GM19025 (cell line): ENCODE measurements at regions not wholly inside any gene's neighbourhood (a gene's known extent, or its start where the extent isn't known, plus 50 kb on each side); places are given as distances from the start of the nearest gene placed in this dataset.

ENCODE experiments used
- ATAC-seq: cut with Tn5 transposase; IDR thresholded peaks from one replicate; pipeline ENCODE4 v1.9.1; 2021; ENCODE audit warnings: mild to moderate bottlenecking, low read depth, moderate library complexity; ENCODE audit not compliant: unreplicated experiment

- ATAC-seq: no peak
These were observed 845.3 kb downstream of the BRD1 start for GRCh38 chr22:48982321-48982905.

GRCh38 chr22:48981371-48982061 lies 846.2 kb downstream of the BRD1 start:
- ATAC-seq: no peak

- no peak for ATAC-seq
These were observed 846.8 kb downstream of the BRD1 start for GRCh38 chr22:48980918-48981317.

DNA sequence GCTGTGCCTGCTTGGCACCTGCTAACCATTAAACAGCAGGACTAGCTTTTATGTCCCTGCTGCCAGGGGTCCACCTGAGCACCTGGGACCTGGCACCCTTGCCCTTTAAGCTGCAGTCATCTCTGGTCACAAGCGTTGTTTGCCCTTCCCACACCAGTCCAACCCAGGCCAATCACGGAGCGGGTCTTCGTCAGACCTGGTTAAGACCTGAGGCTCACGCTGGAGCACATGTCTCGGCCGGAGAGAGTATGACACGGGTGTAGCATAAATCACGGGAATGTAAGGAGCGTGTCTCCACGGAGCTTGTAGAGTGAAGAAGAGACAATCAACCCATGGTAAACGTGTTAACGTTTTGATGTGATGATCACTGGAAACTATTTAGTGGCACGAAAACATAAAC lies 847.3 kb downstream of the BRD1 start:
- no peak for ATAC-seq

DNA sequence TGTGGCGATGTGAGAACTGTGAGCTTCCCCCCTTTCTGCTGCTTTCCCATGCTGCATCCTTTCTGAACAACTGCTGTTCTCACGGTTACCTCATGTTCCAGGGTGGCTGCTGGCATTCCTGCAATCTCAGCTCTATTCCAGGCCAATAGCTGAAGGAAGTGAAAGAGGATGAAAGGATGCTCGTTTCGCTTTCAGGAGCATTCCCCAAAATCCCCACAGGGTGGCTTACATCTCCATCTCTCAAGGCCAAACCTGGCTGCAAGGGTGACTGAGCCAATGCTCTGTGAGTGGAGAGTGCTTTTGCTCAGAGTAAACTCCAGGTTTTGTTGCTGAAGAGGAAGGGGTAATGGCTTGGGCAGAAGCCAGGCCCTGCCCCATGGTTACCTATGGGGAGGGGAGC lies 848.2 kb downstream of the BRD1 start:
- no peak for ATAC-seq

DNA sequence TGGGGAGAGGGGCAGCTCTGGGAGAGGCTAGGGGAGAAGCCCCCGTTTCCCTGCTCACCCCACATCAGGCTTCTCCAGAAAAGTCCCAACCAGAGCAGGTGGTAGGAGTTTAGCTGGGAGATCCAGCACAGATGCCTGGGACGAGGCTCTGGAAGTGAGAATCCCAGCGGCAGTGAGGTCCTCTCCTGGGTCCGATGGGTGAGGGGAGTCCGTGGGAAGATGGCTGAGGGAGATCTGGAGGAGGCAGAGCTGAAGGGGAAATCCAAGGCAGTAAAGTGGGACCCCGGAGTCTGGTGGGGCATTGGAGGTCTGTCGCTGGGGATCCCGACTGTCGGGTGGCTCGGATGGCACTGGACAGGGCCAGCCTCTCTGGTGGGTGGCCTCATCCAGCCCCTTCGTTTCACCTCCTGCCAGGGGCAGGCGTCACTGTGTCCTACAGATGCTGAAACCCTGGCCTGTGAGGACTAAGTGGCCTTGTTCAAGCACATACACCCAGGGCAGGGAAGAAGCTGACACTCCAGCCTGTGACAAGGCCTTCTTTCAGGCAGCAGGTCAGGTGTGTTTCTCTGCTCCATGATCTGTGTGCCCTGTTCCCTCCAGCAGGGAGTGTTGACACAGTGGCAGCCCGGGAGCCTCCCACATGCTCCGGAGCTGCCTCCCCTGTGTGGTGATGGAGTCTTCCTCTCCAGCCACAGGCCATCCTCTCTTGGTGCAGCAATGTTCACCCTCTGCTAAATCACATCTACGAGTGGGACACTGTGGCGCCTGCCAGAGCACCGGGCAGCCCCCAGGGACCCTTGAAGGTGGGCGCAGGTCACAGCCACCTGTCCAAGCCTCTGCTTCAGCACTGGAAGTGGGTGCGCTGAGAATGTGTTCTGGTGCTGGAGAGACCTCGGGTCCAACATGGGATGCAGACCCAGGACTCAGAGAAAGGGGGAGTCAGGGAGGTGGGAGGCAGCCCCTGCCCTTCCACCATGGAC lies 850.8 kb downstream of the BRD1 start:
- ATAC-seq: no peak

- no peak for ATAC-seq
These were observed 851.8 kb downstream of the BRD1 start for GRCh38 chr22:48975886-48976285.

DNA sequence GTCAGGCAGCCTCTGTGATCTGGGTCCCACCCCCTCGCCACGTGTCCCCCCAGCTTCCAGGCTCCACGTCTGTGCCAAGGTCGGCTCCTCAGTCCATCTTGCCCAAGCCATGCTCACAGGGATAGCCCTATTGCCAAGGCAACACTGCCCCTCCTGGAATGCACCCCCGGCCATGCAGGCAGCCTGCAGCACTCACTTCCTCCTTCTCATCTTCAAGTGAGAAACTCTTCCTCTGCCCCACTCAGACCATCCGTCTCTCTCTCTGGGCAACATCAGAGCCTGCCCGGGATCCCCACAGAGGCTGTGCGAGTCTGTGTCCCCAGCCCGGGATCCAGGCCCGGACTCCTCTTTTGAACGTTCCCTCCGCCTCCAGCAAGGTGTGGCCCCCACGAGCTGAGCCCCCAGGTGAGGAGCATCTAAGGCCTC lies 852.3 kb downstream of the BRD1 start:
- no peak for ATAC-seq

DNA sequence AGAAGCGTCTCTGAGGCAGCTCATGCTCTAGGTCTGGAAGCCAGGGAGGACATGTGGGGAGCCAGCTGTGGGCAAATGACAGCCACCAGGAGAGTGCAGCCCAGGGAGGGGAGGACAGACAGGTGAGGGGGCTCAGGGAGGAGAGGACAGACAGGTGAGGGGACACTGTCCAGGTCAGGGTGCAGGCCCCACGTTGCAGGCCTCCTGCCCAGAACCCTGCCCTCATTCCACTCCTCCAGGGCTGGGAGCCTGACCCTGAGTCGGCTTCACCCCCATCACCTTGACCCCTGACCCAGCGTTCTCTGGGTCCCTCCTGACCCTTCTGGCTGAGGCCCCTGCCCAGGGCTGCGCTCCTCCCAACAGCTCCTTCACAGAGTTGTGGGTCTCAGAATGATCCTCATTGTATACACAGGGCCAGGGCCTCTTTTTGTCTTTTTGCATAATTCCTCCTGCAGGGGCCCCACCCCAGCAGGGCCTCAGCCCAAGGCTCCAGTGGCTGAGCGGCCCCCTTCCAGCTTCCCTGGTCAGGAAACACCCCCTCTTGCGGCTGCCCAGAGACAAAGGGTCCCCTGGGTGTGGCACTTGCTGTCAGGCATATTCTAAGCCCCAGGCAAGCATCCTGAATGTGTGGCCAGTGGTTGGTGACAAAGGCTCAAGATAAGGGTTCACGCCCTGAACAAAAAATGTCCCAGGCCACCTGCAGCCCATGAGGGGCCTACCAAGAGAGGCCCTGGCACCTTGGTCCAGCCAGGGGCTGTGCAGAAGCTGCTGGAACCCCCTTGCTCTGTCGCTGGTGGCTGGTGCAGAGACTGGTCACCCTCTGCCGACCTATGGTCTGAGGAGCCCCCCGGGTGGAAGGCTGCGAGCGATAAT lies 853.0 kb downstream of the BRD1 start:
- no peak for ATAC-seq

- no peak for ATAC-seq
These were observed 854.0 kb downstream of the BRD1 start for GRCh38 chr22:48973694-48974041.

DNA sequence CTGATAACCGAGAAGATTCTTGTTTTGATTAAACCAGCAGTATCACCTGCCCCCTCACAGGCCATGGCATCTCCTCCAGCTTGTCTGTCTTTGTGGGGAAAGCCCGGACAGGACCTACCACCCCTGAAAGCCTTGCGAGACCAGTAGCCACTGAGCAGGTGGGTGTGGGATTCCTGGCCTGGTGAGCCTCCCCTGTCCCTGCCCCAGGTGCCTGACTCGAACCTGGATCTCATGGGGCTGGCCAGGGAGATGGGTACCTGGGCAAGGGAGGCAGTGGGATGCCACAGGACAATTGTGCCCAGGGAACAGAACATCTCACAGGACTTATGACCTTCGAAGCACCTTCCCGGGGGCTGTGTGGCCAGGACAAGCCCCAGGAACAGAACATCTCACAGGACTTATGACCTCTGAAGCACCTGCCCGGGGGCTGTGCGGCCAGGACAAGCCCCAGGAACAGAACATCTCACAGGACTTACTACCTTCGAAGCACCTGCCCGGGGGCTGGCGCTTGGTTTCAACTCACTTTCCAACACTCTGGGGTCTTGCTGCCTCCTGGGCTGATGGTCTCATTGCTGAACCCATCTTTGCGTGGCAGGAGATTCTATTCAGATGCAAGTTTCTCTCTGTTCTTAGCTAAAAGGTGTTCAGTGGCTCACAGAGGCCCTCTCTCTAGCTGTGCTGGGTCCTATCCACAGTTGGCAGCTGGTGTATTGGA lies 854.5 kb downstream of the BRD1 start:
- no peak for ATAC-seq

DNA sequence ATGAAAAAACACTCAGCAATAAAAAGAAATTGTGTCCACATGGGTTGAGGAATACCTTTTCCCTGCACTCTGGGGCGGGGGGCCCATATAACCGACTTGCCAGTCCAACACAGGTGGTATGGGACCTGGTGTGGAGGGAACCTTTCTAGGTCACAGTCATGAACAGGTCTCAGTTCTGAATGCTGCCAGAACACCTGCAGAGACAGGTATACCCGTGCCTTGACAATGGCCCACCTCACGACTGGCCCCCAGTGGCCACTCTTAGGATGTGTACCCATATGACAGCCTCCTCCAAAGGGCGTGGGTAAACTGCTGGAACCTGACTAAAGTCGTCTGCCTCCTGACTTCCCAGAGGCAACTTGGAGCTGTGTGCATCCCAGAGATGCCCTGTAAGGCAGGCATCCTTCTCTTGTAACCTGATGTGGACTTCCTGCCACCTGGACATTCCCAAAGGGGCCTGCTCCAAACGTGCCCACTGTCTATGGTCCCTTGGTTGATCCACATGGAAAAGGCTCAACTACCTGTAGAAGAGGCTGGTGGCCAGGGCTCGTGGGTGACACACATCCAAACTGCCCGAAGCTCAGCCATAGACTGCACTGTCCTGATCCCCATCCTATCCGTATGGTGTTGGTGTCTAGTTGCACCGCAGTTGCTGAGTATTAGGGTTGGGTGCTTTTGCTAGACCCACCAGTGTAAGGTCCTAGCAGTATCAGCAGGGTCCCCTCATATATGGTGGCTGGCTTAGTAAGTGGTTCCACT lies 859.3 kb downstream of the BRD1 start:
- ATAC-seq: no peak

GRCh38 chr22:48963405-48963804 lies 864.3 kb downstream of the BRD1 start:
- no peak for ATAC-seq

DNA sequence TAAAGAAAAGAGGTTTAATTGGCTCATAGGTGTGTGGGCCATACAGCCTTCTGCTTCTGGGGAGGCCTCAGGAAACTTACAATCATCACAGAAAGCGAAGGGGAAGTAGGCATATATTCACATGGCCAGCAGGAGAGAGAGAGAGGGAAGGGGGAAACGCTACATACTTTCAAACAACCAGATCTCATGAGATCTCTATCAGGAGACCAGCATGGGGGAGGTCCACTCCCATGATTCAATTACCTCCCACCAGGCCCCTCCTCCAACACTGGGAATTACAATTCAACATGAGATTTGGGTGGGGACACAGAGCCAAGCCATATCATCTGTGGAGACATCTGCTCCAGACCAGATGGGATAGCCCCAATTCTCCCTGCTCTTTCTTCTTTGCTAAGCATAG lies 866.0 kb downstream of the BRD1 start:
- ATAC-seq: no peak

DNA sequence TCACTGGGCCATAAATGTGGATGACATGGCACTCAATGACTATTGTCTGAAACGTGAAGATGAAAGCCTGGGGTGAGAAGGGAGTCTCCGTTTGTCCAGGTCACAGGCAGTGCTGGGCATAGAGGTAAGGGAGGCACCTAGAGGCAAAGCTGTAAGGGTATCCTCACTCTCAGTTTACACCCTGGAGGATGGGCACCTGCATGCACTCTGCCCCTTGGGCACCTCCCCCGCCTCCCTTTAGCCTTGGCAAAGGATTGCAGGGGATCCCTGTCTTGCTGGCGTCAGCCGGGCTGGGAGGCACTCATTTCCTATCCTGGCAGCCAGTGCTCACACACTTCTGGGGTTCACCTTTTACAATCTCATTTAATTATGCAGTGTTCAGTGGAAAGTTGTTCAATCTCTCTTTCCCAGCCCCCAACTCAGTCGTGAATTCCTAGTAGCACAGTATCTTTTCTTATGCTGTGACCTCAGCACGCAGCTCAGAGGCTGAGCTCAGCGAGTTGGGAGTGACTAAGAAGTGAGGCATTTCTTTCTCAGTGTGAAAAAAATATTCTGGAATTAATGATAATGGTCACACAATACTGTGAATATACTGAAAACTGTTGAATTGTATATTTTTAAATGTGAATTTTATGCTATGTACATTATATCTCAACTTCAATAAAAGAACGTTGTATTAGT lies 866.6 kb downstream of the BRD1 start:
- no peak for ATAC-seq

DNA sequence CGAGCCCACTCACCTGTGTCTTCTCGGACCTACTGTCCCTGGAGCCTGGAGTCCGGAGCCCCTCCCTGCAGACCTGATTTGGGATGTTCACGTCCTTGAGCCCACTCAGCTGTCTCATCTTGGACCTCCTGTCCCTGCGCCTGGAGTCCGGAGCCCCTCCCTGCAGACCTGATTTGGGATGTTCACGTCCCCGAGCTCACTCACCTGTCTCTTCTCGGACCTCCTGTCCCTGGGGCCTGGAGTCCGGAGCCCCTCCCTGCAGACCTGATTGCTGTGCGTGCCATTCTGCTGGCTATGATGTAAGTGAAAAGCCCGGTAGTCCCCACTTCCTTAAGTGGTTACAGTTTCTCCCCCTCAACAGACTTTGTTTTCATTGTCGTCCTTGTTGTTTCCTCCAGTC lies 867.1 kb downstream of the BRD1 start:
- no peak for ATAC-seq

- ATAC-seq: no peak
These were observed 868.2 kb downstream of the BRD1 start for GRCh38 chr22:48959496-48959895.

DNA sequence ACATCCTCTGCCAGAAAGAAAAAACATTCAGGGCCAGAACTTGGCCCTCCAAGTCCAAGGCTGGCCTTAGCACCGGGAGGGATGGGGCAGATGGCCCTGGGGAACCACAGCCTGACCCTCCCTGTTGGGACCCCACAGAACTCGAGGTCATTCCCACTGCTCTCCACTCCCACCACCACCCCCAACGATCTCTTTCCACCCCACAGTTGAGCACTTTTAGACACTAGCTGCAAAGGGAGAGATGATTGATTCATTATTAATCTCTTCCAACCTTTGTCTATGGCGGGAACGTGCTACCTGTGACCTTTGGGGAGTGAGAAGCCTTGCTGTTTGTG lies 869.7 kb downstream of the BRD1 start:
- ATAC-seq: no peak
